ENCODE measurements at regions not wholly inside any gene's neighbourhood (a gene's known extent, or its start where the extent isn't known, plus 50 kb on each side); places are given as distances from the start of the nearest gene placed in this dataset.
"Not testable (repeated sequence)": the region's sequence is repeated elsewhere in the genome, so short reads cannot be mapped to it uniquely, and the experiment has no call there.

DNA sequence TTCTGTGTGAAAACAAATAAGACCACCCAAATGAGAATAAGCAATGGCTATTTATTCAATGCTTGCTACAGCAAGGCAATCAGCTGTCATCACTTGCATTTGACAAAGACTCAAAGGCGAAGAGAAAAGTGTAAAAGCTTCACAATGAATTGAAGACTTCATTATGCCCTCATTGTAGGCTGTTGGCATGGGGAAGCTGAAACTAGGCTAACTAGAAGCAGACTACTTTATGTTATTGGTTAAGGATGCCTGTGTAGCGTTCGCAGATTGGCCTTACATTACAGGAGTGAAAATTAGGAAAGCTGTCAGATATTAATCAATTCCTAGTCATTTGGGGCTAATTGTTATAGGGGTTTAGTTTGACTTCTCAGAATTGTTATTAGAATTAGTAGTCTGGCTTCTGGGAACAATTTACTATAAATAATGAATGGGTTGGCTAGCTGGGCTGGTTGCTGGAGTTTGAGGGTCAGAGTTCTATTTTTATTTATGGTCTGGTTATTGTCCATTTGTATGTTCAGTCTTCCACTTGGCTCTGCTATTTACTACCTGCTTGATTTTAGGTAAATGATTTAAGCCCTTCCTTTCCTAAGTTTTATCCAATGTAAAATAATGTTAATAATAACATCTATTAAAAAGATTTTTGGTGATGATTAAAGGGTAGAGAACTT is 437.2 kb upstream of the SYT4 start:
- no peak for DNase-seq (ENCODE audit: low spot score)

DNA sequence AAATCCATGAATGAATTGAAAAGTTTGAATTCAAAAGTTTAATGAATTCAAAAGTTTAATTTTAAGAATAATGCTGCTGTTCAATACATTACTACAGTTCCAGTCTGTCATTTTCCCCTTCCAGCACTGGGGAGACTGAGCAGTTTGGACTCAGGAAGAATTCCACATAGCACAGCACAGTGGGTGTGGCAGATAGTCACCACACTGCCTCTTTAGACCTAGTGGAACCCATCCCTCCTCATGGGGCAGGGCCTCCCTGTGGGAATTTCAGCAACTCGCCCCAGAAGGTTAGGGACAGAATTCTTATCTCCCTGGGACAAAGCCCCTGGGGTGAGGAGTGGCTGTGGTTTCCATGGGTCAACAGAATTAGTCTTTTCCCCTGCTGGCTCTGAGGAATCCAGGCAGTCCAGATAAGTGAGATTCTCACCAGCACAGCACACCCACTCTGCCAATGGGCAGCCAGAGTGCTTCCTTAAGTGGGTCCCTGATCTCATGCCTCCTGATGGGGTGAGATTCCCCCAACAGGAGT is 442.0 kb upstream of the SYT4 start:
- DNase-seq (ENCODE audit: low spot score), result no peak

DNA sequence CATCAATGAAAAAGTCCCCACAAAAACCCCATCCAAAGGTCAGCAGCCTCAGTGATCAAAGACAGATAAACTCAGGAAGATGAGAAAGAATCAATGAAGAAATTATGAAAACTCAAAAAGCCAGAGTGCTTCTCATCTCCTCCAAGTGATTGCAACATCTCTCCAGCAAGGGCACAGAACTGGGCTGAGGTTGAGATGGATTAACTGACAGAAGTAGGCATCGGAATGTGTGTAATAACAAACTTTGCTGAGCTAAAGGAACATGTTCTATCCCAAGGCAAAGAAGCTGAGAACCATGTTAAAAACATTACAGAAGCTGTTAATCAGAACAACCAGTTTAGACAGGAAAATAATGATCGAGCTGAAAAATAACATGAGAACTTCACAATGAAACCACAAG is 442.8 kb upstream of the SYT4 start:
- DNase-seq (ENCODE audit: low spot score), result no peak

DNA sequence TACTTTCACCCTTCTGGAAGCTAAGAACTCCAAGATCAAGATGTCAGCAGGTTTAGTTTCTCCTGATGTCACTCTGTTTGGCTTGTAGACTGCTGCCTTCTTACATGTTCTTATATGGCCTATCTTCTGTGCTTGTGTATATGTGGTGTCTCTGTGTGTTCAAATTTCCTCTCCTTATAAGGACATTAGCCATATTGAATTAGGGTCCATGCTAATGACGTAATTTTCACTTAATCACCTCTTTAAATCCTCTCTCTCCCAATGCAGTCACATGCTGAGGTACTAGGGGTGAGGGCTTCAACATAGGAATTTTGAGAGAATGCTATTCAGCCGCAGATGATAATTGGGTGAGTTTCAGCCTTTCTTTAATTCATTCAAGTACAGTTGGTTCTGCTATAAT is 458.3 kb upstream of the SYT4 start:
- no peak for DNase-seq (ENCODE audit: low spot score)

DNA sequence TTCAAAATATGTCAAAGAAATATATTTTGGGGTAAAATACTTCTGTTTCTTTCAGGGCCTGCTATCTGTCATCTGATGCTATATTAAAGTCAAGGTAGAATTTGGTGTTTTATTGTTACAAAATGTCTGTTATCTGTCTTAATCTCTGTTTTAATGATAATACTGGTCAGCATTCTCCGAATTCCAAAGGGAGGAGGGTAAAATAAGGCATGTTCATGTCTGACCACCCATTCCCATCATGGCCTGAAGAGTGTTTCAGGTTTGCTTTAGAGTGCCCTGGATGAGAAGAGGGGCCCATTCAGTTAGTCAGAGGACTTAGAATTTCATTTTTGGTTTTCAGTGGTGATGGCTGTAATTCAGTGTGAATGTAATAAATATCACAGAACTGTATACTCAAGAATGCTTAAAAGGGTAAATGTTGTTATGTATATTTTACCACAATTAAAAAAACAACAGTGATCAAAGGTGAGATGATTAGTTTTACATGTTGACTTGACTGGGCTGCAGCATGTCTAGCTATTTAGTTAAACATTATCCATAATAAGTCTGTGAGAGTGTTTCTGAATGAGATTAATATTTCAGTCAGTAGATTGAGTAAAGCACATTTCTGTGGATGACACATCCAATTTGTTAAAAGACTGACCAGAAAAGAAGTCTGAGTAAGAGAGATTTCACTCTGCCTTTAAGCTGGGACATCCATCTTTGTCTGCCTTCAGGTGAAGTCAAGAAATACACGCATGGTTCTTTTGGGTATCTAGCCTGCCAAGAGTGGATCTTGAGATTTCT is 467.9 kb upstream of the SYT4 start:
- no peak for DNase-seq (ENCODE audit: low spot score)

DNA sequence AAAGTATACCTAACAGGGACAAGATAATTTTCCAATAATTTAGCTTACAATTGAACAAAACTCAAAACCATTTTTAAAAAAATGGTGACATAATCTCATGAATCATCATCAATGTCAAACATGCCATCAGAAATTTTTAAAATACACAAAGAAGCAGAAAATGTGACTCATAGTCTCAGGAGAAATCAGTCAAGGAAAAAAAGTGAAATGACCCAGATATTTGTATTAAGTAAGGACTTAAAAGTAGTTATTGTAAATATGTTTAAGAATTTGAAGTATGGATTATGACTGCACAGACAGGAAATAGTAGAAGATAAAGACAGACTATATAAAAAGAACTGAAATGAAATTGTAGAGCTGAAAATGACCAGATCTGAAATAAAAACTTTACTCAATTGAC is 473.9 kb upstream of the SYT4 start:
- no peak for DNase-seq (ENCODE audit: low spot score)

DNA sequence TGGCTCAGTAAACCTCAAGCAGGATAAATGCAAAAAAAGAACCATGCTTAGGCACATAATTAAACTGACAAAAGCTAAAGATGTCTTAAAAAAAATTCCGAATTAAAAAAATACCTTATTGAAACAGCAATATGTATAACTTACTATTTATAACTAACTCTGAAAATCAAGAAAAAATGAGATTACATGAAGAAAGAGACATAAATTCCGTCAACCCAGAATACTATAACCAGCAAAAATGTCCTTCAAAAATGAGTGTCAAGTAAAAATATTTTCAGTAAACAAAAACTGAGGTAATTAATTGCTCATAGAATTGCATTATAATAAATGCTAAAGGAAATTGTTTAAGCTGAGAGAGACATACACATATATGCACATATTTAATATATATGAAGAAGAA is 474.5 kb upstream of the SYT4 start:
- DNase-seq (ENCODE audit: low spot score), result no peak

DNA sequence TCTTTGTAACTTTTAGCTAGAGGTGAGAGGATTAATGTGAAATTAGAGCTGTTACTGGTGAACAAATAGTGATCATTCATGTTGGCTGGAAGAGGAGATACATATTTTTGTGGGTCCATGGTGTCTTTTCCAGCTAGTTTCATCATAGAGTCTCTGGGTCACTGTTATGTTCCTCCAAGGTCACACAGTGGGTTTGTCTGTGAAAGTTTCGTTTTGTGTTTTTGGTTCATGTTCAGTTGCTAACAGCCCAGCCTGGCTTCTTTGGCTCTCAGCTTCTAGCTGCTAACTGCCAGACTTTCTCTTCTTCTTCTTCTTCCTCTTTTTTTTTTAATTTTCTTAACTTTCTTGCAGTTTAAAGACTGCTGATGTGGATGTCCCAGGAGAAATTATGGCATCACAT is 480.0 kb upstream of the SYT4 start:
- DNase-seq (ENCODE audit: low spot score), result no peak

DNA sequence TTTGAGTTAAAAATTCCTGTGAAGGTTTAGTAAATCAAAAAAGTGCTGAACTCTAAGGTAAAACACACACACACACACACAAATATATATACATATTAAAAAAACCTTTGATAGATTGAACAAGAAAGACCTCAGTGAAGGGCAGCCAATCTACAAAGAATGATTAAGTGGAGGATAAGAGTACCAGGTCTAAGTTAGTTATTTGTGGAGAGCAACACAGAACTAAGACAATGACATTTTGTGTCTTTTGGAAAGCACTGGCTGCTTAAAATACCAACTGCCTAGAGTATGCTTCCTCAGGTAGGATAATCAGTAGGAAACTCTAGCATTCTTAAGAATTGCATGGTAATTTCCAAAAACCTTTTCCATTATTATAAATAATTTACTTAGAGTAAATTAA is 481.4 kb upstream of the SYT4 start:
- no peak for DNase-seq (ENCODE audit: low spot score)

DNA sequence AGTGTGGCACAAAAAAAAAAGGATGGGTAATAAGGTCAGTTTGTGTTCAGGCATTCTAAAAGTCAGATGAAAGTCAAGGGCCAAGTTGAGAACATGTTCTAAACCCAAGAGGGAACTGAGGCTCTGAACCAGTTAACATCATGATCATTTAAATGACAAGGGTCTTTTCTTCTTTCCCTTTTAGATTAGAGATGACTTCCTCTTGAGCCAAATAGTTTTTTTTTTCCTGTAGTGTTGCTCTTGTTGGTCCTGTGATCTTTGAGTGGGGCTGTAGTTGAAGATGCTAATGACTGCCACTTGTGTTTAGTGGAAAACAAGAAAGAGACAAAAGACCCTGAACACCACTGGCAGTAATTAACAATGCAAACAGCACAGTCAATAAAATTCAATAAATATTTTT is 482.7 kb upstream of the SYT4 start:
- DNase-seq (ENCODE audit: low spot score), result no peak

DNA sequence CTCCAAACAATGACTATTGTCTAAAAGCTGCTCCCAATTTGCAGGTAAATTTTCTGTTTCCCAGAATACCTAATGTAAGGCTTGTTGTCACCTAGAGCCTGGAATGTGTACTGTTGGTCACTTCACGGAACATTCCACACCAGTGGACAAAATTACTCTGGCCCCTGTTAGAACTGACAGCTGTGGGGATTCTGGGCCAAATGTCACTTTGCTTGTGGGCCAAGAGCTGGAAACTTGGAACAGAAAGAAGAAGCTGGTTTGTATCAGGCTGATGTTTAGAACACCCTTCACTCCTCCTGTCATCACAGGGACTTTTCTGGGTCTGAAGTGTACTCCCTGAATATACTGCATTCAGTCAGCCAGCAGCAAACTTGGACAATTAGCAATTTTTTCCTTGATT is 495.6 kb upstream of the SYT4 start:
- no peak for DNase-seq (ENCODE audit: low spot score)

DNA sequence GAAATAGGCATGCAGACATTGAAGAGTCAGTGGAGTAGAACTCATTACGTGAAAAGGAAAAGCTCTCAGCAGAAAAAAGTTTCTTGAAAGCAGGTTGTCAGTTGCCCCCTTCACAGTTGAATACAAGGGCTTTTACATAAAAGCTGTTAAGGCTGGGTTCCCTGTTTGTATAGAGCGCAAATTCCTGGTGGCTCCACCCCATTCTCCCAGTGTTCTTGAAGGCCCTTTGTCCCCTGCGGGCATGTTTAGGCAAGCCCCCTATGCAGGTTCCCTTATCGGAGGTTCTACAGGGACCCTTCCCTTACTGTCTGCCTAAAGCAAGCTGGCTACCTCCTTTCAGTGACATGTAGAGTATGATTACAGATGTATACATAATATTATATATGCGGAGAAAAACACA is 497.2 kb upstream of the SYT4 start:
- no peak for DNase-seq (ENCODE audit: low spot score)

DNA sequence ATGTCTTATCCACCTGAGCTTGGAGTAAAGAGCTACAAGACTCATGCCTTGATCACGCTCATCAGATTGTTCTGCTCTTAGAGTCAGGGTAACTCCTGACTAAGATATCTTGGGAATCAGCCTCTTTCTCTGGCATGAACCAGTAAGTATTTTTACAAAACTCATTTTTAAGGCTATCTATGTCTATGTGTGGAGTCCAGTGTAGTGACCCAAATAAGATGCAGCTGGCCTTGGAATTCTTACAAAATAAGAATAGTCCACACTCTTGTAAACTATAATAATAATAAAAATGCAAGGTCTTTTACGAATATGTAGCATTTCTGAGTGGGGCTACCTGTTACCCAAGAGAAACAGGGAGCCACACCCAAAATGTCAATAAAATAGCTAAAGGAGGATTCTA is 498.3 kb upstream of the SYT4 start:
- DNase-seq (ENCODE audit: low spot score), result no peak

DNA sequence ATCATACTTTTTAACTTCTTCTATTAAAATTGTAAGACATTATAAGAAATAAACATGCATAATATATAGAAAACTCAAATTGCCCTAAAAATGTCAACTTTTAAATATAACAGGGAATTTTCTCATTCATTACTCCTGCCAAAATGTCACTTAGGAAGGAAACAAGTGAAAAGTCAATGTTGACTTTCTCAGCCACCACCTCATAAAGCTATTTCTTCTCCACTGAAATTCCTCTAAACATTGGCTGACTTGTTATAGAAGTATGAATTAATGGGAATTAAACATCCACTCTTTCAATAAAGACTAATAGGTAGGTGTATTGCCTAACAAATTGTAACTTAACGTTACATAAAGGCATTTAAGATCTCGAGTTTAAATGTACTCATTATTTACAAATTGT is 499.7 kb upstream of the SYT4 start:
- no peak for DNase-seq (ENCODE audit: low spot score)

DNA sequence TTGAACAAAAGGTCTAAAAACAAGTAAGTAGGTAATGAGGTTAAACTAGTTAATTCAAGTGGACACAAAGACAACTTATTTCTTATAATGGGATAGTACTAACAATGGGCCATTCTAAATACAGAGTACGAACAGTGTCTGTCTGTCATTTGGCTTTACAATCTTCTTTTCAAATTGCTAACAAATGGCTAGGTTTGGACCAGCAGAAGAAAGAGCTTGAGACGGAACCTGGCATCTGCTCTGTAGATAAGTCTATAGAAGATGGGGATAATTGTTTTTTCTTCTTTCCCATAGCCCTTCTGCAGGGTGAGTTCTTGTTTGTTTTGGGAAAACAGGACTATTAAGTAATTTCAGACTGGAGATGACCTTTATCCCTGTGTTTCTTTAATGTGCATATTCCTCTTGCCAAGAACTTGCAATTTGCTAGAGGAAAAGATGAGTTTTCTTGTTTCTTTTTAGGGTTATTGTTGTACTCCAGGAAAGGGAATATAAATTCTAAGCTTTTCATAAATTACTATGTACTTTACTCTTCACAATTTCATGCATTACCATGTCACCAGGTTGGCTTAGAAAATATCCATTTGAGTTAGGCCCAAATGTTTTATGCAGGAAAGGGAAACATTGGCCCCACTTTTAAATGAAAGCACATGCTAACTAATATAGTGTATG is 500.5 kb upstream of the SYT4 start:
- no peak for DNase-seq (ENCODE audit: low spot score)

DNA sequence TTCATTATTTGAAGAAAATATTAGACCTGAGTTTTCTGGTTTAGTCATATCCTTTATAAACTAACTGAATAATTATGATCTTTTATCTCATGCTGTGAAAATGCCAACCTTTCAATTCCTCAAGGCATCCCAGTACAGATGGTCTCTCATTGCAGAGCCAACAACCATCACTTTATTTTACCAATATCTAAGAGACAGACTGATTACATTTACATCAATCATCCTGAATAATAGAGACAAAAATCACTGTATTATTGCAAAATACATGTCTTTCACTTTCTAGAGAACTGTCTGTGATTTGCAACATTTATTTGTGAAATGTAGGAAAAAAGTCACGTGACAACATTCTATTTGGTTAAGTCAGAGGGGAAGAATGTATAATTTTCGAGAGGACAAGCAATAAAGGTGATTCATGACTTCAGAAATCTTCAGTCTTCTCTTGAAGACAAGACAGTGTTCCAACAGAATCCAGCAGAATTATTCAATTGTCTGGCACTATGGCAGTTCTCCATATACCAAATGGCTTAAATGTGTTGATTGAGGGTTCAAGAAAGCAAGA is 503.6 kb upstream of the SYT4 start:
- no peak for DNase-seq (ENCODE audit: low spot score)

DNA sequence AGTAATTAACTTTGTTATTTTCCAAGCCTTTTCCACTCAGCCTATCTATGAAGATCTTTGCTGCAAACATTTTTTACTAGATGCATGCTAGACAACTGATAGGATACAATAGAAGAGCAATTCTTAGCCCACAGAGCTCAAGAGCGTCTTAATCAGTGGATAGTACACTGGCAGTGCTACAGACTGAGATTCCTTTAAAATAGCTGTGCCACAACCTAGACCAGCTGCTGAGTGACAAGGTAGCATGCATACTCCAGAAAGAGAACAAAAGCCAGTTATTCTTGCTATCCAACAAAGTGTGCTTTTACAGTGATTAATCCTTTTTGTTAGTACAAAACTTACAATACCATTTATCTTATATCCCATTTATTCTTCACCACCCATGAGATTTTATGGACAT is 507.9 kb upstream of the SYT4 start:
- no peak for DNase-seq (ENCODE audit: low spot score)

DNA sequence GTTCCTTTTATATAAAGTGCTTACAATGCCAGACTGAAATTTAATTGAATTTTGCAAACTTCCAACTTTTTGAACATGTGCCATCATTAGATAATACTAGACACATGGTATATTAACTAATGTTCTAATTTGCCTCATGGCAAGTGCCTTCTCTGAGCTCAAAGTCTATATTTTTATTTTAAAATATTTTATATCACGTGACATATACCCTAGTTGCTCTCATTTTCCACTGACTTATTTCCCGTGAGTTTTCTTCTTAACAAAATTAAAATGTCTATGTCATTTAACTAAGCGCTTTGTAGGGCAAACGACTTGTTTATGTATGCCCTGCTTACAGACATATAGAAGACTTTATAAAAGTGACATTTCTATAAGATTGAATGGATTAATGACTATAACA is 509.6 kb upstream of the SYT4 start:
- no peak for DNase-seq (ENCODE audit: low spot score)

DNA sequence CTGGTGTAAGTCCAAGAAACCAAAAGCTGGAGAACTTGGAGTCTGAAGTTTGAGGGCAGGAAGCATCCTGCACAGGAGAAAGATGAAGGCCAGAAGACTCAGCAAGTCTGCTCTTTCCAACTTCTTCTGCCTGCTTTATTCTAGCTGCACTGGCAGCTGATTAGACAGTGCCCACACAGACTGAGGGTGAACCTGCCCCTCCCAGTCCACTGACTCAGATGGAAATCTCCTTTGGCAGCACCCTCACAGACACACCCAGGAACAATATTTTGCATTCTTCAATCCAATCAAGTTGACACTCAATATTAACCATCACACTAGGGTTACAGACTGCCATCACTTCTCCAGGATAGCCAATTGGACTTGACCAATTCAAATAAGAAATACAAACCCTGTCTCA is 510.4 kb upstream of the SYT4 start:
- not testable (repeated sequence) for DNase-seq (ENCODE audit: low spot score)

DNA sequence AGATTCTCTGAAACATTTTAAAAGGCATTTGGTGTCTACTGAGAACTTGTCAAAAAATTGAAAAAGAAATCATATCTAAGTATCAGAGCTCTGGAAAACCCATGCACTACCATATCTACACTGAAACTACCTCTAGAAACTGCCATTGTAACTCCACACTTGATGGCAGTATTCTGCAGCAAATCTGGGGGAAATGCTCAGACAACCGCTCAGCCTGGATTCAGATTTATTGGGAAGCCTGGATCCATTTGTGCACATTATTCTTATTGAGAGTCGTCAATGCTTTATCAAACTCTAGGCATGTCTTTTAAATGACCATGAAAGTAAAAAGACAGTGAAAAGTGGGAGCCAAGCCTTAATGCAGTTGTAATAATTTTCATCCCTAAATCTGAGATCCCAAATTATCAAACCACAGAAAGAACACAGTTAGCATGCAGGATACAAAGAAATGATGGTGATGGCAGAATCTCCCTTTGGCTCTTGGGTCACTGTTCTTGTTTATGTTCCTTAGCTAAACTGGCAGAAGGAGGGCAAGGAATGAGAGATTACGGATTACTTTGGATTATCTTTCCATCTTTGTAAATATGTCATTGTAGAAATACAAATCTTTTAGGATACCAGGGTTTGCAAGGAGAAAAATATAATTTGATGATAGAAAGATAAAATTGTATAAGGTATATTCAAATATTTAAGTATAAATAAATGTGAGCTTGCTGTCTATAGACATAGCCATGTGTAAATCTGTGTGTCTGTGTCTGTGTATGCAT is 512.1 kb upstream of the SYT4 start:
- DNase-seq (ENCODE audit: low spot score), result no peak

DNA sequence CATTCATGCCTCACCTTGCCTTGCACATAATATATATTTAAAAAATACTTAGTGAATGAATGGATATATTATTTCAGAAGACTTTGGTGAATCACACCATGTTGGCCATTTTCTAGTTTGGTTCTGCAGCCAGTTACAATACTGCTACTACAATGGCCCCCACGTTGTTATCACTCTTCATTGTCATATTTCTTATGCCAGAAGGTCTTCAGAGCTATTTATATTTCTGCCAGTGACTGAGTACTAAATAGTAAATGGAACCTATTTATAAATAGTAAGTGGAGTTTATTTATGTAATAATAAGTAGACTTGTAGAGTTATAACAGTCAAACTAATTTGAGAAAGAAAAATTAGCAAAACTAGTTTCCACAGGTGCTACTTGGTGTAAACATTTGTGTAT is 516.6 kb upstream of the SYT4 start:
- no peak for DNase-seq (ENCODE audit: low spot score)
